ENCODE measurements at regions not wholly inside any gene's neighbourhood (a gene's known extent, or its start where the extent isn't known, plus 50 kb on each side); places are given as distances from the start of the nearest gene placed in this dataset.

- TF ChIP-seq CTCF (IDR thresholded peaks at IDR 0.05), result no peak
- no peak for TF ChIP-seq POLR2A (IDR thresholded peaks at IDR 0.05)
Measured at GRCh38 chr5:89932771-89933181, 476.8 kb downstream of the CETN3 start.
